Stimulated activated naive CD4-positive, alpha-beta T cell treated with Interleukin-2 at 50 U/mL for 16 hours (primary cell): ENCODE measurements at regions not wholly inside any gene's neighbourhood (a gene's known extent, or its start where the extent isn't known, plus 50 kb on each side); places are given as distances from the start of the nearest gene placed in this dataset.

Experiments
- DNase-seq: peaks from one replicate; lab custom pipeline; 2025; lab: John Stamatoyannopoulos, UW

DNA sequence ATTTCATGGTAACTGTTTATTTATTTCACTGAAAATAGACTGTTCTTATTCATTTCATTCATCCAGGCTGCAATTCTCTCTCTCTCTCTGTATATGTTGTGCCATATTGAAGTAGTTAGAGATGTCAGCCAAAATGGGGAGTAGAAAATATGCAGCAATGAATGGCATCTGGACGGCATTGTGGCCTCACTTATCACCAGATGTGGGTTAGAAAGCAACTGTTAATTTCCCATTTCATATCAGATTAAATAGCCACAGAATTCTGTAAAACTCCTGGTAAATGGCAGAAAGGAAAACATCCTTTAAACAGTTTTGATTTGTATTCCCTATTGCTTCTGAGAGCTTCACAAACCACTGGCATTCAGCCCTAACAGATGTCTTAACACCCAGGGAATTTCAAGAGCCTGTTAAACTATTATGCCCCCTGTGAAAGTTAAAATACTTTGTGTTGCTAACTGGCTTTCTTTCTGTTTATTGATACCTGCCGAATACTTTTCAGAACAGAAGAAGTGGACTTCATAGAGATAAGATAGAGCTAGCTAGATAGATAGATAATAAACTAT lies 1763.3 kb upstream of the MIR17HG start:
- DNase-seq = no peak

DNA sequence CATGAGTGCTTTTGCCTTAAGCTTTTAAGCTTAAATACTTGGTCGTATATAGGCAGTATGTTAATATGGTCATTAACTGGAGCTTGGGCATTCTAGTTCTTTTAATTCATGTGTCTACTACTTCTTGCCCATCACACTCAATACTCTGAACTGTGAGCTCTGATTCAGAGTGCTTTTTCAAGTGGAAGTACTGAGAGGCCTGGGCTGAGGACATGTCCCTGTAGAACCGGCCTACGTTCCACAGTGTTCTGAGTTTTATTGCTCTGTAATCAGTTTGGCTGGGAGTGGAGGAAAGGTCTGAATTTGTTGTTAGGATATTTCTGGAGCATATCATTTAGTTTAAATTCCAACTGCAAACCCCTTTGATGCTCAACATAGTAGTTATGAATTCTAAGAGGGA lies 1744.8 kb upstream of the MIR17HG start:
- no peak for DNase-seq

DNA sequence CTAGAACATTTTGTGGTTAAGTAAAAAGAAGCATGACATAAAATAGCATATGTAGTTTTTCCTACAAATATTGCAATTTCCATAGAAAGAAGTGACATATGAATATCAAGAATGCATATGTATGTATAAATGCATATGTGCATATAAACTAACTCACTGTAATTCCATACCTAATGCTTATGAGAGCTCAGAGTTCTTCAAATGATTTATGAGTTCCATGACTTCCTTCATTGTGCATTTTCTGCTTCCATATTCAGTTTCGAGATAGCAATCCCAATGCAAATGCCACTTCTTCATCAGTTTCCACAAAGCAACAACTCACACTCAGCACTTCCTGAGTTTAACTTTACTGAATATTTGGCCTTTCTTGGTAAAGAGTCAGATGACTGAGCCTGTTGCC lies 1744.3 kb upstream of the MIR17HG start:
- DNase-seq = no peak

DNA sequence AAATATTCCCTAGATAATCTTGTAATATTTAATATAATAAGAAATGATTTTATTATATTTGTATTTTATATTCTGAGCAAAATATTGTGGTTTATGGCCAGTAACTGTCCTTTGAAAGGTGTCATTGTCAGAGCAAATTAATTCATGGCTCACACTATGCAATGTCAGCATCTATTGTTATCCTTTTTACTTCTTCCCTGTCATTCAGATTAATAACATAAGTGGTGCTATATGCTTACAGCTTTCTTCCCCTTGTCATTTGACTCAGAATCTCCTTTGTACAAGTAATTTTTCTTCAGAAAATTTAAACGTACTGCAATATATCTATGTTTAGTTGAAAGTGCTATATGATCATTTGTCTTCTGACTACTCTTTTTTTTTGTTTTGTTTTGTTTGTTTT lies 1738.2 kb upstream of the MIR17HG start:
- DNase-seq = no peak

DNA sequence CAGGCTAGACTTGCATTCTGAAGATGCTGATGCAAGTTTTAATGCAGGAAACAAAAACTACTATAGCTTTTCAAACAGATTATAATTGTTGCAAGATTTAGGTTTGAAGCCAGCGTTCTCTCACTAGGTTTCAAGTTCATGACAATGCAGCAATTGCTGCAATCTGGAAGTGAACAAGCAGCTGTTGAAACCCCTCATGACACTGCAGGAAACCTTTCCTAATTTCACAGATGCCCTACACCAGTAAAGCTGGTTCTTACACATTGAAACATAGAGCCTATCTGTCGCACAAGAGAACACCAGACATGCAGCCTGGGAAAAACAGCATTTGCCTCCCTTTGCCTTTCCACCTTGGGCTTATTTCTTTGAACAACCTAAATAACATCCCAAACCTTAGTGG lies 1737.2 kb upstream of the MIR17HG start:
- DNase-seq = no peak

DNA sequence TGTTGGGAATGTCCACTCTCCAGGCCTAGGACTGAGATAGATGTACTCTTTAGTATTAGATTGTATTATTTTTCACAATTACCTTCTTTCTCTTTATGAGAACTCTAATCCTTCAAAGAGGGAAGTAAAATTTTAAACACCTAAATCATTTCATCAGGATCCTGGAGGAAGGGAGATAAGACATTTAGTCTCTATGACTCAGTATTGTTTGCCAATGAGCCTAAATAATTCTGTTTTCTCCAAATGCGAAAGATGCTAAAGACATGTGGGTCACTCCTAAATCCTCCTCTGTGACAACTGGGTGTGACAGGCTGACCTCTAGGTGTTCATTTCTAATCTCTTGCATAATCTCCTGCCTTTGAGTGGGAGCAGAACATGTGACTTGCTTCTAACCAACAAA lies 1736.6 kb upstream of the MIR17HG start:
- DNase-seq = no peak

DNA sequence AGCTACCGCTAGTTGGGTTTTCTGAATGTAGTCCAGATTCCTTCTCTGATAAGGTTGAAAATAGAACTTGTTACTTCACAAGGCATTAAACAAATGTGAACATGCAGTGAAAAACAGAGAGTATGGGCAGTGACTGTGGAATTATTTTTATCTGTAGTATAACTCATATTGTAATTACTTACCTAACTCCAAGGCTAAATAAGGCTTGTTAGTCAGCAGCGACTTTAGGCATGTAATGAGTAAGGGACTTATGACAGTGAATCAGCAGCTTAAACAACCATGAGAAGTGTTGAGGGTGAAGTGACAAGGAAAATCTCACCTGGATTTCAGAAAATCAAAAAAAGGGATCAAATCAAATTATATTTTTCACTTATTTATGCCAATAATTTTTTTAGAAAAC lies 1719.5 kb upstream of the MIR17HG start:
- no peak for DNase-seq

DNA sequence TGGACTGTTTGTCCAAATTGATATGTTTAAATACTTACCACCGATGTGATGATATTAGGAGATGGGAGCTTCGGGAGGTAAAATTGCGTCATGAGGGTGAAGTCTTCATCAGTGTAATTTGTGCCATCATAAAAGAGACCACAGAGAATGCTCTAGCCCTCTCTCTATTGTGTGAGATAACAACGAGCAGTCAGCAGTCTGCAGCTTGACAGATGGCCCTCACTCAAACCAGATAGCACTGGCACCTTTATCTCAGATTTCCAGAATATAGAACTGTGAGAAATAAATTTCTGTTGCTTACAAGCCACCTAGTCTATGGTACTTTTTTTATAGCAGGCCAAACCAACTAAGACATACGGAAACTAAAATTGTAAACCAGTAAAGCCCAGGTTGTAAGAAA lies 1718.9 kb upstream of the MIR17HG start:
- no peak for DNase-seq

DNA sequence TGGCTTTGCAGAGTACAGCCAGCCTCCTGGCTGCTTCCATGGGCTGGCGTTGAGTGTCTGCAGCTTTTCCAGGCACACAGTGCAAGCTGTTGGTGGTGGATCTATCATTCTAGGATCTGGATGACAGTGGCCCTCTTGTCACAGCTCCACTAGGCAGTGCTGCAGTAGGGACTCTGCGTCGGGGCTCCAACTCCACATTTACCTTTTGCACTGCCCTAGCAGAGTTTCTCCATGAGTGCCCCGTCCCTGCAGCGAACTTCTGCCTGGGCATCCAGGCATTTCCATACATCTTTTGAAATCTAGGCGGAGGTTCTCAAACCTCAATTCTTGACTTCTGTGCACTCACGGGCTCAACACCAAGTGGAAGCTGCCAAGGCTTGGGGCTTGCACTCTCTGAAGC lies 1697.3 kb upstream of the MIR17HG start:
- DNase-seq = no peak

DNA sequence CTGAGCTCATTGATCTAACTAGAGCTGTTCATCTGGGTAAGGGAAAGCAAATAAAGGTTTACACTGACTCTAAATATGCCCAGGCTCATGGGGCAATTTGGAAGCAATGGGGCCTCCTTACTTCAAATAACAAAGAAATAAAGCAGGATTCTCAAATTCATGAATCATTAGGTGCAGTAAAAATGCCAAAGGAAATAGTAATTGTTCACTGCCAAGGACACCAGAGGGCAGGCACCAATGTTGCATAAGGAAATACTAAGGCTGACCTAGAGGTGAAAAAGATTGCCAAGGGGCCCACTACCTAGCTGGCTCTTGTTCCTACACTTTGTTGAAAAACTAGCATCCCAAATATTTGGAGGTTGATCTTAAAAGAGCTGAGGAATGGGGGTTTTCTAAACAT lies 1686.7 kb upstream of the MIR17HG start:
- no peak for DNase-seq

DNA sequence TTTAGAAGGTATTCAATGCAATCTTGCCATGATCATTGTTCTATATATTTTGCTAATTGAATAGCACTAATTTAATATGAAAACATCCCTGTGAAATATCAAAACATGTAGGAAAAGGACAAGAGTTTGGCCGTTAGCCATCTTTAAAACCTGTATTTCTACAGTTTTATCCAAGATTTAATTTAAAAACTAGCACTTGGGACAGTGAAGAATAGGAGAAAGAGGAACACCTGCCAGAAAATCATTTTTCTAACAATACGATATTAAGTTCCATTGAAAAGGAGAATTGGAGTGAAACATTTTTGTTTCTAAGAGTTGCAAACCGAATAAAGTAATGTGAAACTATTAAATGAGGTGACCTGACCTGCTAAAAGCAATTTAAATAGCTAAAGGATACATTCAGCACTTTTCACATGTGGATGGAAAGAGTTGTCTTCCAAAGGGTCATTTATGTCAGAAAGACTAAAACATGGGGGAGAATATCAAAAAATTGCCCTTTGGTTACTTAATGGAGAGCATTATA lies 1673.6 kb upstream of the MIR17HG start:
- DNase-seq = no peak

DNA sequence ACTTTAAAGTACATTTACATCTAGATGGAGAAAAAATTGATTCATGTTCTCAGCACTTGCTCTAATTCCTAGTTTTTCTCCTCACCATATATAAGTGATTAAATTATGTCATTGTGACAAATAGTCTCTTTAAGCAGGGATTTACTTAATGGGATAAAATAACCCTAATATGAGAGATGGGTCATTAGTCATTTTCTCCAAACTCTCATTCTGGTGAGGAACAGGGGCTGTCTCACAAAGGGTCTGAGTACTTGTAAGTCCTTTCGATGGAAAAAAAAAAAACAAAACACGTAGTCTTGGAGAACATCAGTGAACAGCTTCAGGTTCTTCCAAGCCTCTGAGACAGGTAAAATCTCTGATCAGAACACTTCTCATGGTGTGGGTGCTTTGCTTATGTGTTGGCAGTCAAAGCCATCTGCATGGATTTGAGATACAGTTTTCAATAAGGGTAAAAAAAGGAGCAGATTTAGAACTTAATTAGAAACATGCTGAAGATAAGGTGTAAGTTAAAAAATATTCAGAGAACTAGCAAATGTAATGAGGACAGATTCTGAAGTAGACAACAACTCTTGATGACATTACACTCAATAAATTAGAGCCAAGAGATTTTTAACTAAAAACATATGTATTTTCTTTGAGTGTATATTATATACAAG lies 1668.9 kb upstream of the MIR17HG start:
- no peak for DNase-seq

DNA sequence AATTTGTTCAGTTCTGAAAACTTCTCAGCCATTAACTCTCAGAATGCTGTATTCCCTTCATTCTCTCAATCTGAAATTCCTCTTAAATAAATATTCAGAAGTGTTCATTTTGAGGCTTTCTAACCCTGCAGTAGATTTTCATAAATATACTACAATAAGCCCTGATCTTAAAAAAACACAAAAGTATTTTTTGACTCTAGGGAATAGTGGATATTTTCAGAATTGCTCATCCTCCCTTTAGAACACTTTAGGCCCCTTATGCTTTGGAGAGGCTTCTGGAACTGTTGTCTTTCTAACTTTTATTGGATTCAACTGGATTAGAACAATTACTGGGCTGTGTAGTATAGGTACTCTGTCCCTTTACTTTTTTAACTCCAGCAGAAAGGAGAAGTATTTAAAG lies 1662.6 kb upstream of the MIR17HG start:
- DNase-seq = no peak

DNA sequence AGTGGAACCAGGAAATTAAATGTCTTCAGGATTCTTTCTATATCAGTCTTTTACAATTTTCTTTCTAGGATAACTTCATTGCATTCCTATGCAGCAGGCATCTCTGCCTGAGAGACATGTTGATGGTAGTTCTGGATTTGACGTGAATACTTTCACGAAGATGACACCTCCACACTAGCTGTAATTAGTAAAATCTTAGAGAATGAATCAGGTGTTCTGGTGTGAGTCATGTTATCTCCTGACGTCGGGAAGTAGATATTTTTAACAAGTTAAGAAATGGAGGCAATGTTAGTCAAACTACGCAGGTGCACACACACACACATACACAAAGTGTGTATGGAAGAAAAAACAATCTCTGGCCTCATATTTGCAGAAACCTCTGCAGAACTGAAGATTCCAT lies 1661.3 kb upstream of the MIR17HG start:
- DNase-seq = no peak

DNA sequence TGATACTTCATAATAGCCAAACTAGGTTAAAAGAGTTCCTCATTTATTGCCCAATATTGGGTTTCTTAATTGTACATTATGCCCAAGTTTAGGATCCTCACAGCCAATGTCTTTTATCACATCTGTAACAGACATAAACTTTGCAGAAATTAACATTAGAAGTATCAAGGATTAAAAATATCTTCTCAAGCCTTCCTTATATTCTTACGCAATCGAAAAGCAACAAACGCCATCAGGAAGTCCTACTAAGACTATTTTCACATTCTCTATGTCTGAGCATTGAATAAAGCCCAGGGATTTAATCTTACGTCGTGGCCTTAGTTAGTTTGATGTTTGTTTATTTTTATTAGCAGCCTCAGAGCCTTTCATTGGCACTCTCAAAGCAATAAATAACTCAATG lies 1660.4 kb upstream of the MIR17HG start:
- DNase-seq = no peak

DNA sequence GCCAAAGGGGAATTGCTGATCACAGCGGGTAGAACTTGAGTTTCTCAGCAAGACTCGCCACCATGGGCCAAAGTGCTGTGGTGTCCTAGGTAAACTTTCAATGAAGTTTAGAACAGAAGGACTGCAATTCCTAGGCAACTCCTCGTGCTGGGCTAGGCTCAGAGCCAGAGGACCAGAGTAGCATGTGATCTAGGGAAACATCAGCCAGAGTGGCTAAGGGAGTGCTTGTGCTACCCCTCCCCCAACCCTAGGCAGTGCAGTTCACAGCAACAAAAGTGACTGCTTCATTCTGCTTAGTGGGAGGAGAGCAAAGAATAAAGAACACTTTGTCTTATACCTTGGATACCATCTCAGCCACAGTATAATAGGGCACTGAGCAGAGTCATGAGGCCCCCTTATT lies 1658.6 kb upstream of the MIR17HG start:
- no peak for DNase-seq

DNA sequence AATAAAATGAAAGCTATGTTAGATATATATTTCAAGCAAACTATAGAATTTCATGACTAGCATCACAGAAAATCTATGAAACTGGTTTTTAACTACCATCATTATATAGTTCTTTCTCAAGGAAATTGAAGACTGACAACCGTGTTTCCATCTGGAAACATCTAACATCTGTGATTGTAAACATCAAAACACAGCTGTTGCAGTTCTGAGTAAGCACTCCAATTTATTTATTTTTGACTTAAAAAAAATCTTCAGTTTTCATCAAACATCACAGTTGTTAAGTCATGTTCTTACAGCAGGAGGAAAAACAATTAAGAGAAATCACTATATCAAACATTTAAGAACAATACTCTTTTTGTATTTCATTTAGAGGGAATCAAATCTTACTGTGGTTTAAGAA lies 1653.0 kb upstream of the MIR17HG start:
- no peak for DNase-seq

DNA sequence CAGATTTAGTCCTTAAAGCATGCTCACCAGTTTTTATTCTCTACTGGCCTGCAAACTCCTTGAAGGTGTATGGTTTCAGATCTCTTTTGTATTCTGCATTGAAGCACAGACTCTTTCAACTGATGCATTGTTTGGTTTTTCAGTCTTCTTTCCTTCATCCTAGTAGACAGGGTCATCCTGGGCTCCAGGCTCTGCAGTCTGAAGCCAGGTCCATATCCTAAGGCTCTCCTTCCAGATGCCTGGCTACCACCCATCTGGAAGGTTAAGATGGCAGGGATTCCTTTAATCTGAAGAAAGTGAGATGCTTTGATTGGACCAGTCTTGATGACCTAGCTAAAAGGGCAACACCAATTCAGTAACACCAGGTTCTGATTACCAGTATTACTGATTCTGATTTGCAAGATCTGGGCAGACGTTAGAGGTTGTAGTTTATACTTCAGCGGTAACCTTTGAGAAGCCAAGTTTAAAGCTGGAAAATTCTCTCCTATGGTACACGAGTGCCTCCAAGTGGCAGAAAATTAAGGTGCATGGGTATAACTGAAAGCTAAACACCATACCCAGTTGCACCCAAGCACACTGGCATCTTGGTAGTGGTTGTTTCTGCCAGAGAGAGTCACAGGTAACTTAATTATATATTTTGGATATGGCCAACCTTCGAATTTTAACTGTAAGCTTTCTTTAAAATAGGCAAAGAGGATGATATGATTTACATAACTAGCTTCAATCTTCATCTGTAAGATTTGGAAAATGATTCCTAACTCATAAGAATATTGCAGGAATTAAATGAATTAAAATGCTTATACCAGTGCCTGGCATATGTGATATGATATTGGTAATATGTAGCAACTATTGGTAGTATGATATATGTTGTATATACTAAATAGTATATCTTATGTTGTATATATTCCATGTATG lies 1651.9 kb upstream of the MIR17HG start:
- DNase-seq = no peak

DNA sequence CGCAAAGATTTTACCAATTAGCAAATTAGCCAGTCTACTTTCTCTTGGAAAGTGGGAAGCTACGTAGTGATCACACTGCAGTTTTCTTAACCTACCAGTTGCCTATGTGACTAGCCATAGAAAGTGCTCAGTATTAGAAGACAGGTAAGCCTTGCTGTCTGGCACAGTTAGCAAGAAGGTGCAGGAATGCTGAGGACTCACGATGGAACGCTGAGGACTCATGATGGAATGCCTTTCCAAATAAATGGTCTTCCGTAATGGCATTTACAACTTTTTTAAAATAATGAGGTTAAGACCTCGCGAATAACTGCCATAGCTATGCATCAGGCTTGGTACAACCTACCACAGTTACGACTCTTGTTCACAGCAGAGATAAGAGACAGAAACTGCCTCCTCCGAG lies 1645.6 kb upstream of the MIR17HG start:
- no peak for DNase-seq

DNA sequence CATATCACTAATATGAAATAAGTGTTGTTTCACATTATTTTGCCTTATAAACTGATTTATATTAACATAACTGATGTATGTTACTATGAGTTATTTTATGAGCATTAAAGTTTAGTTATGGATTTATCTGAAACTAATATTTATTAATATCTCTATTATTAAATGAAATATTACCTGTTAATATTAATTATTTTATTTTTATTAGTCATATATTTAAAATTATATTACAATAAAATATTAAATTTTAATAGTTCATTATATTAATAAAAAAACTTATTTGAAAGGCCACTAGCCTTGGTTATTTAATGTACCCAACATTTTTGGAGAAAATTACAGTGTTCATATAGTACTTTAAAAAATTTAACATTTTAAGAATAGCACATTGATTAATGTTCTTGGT lies 1643.4 kb upstream of the MIR17HG start:
- DNase-seq = no peak

DNA sequence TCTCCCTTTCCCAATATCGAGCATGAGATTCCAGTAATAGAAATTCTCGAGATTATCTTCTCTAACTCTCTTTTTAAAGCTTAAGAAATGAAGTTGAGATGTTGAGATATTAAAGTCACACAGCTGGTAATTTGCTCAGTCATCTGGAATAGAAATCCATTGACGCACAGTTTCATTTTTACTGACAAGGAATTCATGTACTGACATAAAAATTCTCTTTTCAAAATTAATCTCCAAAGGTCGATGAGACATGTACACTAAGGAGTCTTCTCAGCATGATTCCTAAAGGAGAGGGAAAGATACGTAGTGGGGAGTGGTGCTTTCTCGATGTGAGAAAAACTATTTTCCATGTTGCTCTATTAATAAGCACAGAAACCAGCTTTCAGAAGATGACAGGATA lies 1639.5 kb upstream of the MIR17HG start:
- DNase-seq = no peak

DNA sequence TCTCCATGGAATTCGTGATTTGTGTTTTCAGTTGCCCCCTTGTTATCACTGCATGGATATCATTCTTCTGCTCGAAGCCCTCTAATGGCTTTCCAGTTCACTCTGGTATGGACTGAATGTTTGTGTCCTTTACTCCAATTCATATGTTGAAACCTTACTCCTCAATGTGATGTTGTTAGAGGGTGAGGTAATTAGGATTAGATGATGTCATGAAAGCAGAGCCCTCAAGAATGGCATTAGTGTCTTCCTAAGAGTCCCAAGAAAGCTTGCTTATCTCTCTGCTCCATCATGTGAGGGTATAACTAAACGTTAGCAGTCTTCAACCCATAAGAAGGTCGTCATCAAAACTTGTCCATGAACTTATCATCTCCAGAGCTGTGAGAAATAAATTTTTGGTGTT lies 1626.3 kb upstream of the MIR17HG start:
- DNase-seq = no peak
